HepG2 (cell line): ENCODE measurements at regions not wholly inside any gene's neighbourhood (a gene's known extent, or its start where the extent isn't known, plus 50 kb on each side); places are given as distances from the start of the nearest gene placed in this dataset.

ENCODE experiments used
- CC2D1A ChIP-seq: sonication (generic); formaldehyde crosslinking; IDR thresholded peaks from 2 replicates; pipeline ENCODE4 v1.8.1; 2023; ENCODE audit warnings: mild to moderate bottlenecking, missing genetic modification reagents
- CENPX ChIP-seq: sonication (generic); formaldehyde crosslinking; IDR thresholded peaks from 2 replicates; pipeline ENCODE4 v1.9.0; 2021; ENCODE audit warnings: mild to moderate bottlenecking, missing genetic modification reagents, moderate library complexity
- HDAC1 ChIP-seq: sonication (generic); formaldehyde crosslinking; IDR thresholded peaks from 2 replicates; pipeline ENCODE4 v1.5.1; 2020; ENCODE audit warnings: mild to moderate bottlenecking, missing genetic modification reagents
- HHEX ChIP-seq: IDR thresholded peaks from 2 replicates; pipeline ENCODE4 v1.6.1; 2016; ENCODE audit warnings: control low read depth
- KLF9 ChIP-seq: IDR thresholded peaks from 2 replicates; pipeline ENCODE4 v1.6.1; 2016; ENCODE audit warnings: low read depth
- MEF2D ChIP-seq: sonication (generic); formaldehyde crosslinking; IDR thresholded peaks from 2 replicates; pipeline ENCODE4 v1.5.1; 2020; ENCODE audit warnings: mild to moderate bottlenecking, missing genetic modification reagents
- NCOA2 ChIP-seq: sonication (generic); formaldehyde crosslinking; IDR thresholded peaks from 2 replicates; pipeline ENCODE4 v1.8.0; 2022; ENCODE audit warnings: inconsistent platforms
- NR2F1 ChIP-seq, 2 experiments: fragments of 450-650 bp in 1 of 2; formaldehyde crosslinking in 1 of 2; IDR thresholded peaks; 2 replicates each; pipeline versions ENCODE4 v1.5.0 to v1.6.1; 2016 to 2020; ENCODE audit warnings: mild to moderate bottlenecking in 1 of 2, missing compliant biosample characterization in 1 of 2, missing genetic modification reagents in 1 of 2, moderate library complexity in 1 of 2
- RAD51 ChIP-seq: fragments of 450-650 bp; IDR thresholded peaks from 2 replicates; pipeline ENCODE4 v1.6.1; 2016; ENCODE audit warnings: borderline replicate concordance
- TBX3 ChIP-seq: fragments of 450-650 bp; IDR thresholded peaks from 2 replicates; pipeline ENCODE4 v1.6.1; 2017; ENCODE audit warnings: antibody characterized with exemption, mild to moderate bottlenecking, inconsistent platforms, borderline replicate concordance
- ZFY ChIP-seq: sonication (generic); formaldehyde crosslinking; IDR thresholded peaks from 2 replicates; pipeline ENCODE4 v1.4.0; 2020; ENCODE audit warnings: missing genetic modification reagents
- ZNF282 ChIP-seq: fragments of 450-650 bp; IDR thresholded peaks from 2 replicates; pipeline ENCODE4 v1.6.1; 2018; ENCODE audit not compliant: partially characterized antibody
- ZNF446 ChIP-seq: sonication (generic); formaldehyde crosslinking; IDR thresholded peaks from 2 replicates; pipeline ENCODE4 v1.5.0; 2020; ENCODE audit warnings: mild to moderate bottlenecking, missing genetic modification reagents
- ZNF782 ChIP-seq: sonication (generic); formaldehyde crosslinking; IDR thresholded peaks from 2 replicates; pipeline ENCODE4 v1.4.0; 2020; ENCODE audit warnings: missing genetic modification reagents, mild to moderate bottlenecking, borderline replicate concordance
- ZSCAN25 ChIP-seq: sonication (generic); formaldehyde crosslinking; IDR thresholded peaks from 2 replicates; pipeline ENCODE4 v1.8.0; 2022; ENCODE audit warnings: mild to moderate bottlenecking, missing genetic modification reagents
- ZSCAN31 ChIP-seq: sonication (generic); formaldehyde crosslinking; IDR thresholded peaks from 2 replicates; pipeline ENCODE4 v1.5.0; 2020; ENCODE audit warnings: low read depth, mild to moderate bottlenecking, missing genetic modification reagents
- TF ChIP-seq, protein P1 (sequence below): sonication (generic); formaldehyde crosslinking; IDR thresholded peaks from 2 replicates; pipeline ENCODE4 v1.8.1; 2023; ENCODE audit warnings: mild to moderate bottlenecking, missing genetic modification reagents
- TF ChIP-seq, protein P2 (sequence below): IDR thresholded peaks from 2 replicates; pipeline ENCODE4 v1.6.1; 2018; ENCODE audit warnings: missing genetic modification reagents, mild to moderate bottlenecking, missing compliant biosample characterization
- TF ChIP-seq, protein P3 (sequence below): sonication (generic); formaldehyde crosslinking; IDR thresholded peaks from 2 replicates; pipeline ENCODE4 v1.5.0; 2020; ENCODE audit warnings: missing genetic modification reagents
- TF ChIP-seq, protein P4 (sequence below): sonication (generic); formaldehyde crosslinking; IDR thresholded peaks from 2 replicates; pipeline ENCODE4 v1.4.0; 2020; ENCODE audit warnings: missing genetic modification reagents; ENCODE audit errors: not compliant biosample characterization
- TF ChIP-seq, protein P5 (sequence below): sonication (generic); formaldehyde crosslinking; IDR thresholded peaks from 2 replicates; pipeline ENCODE4 v1.4.0; 2020; ENCODE audit warnings: missing genetic modification reagents, low read depth, mild to moderate bottlenecking, borderline replicate concordance
- TF ChIP-seq, protein P6 (sequence below), 2 experiments: sonication (generic) in 1 of 2; formaldehyde crosslinking in 1 of 2; IDR thresholded peaks; 2 replicates each; pipeline versions ENCODE4 v1.4.0 to v1.6.1; 2018 to 2020; ENCODE audit warnings: missing genetic modification reagents in 2 of 2, borderline replicate concordance in 1 of 2, low read depth in 1 of 2, mild to moderate bottlenecking in 1 of 2, missing biosample characterization in 1 of 2
- TF ChIP-seq, protein P7 (sequence below): sonication (generic); formaldehyde crosslinking; IDR thresholded peaks from 2 replicates; pipeline ENCODE4 v1.8.0; 2022; ENCODE audit warnings: missing genetic modification reagents, low read depth, mild to moderate bottlenecking, borderline replicate concordance

DNA sequence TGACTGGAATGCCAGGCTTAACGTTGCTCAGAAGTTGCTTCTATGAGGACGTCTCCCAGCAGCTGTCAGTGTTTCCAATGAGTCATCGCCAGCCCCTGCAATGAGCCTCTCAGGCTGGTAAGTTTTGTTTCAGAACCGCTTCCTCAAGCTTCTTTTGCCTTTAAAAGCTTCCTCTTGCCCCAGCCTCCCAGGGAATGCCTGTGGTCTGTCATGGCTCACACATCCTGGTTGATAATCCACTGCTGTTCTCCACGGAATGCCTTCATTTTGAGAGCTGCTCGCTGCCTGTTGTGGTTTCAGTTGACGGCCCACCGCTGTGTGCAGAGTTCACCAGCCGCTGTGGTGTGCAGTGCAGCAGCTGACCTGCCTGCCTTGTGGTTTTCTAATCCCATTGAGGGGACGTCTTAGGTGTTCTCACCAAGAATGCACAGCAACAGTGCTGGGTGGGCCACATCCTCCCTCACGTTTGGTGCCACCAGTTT lies 96.4 kb downstream of the RTP5 start (continued):
- TF ChIP-seq, protein P1, sequence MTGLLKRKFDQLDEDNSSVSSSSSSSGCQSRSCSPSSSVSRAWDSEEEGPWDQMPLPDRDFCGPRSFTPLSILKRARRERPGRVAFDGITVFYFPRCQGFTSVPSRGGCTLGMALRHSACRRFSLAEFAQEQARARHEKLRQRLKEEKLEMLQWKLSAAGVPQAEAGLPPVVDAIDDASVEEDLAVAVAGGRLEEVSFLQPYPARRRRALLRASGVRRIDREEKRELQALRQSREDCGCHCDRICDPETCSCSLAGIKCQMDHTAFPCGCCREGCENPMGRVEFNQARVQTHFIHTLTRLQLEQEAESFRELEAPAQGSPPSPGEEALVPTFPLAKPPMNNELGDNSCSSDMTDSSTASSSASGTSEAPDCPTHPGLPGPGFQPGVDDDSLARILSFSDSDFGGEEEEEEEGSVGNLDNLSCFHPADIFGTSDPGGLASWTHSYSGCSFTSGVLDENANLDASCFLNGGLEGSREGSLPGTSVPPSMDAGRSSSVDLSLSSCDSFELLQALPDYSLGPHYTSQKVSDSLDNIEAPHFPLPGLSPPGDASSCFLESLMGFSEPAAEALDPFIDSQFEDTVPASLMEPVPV (CRISPR knock-in tag) = no peak
- no peak for TF ChIP-seq KLF9 (CRISPR knock-in tag)
- TF ChIP-seq, protein P2, sequence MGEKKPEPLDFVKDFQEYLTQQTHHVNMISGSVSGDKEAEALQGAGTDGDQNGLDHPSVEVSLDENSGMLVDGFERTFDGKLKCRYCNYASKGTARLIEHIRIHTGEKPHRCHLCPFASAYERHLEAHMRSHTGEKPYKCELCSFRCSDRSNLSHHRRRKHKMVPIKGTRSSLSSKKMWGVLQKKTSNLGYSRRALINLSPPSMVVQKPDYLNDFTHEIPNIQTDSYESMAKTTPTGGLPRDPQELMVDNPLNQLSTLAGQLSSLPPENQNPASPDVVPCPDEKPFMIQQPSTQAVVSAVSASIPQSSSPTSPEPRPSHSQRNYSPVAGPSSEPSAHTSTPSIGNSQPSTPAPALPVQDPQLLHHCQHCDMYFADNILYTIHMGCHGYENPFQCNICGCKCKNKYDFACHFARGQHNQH = no peak
- TF ChIP-seq, protein P3, sequence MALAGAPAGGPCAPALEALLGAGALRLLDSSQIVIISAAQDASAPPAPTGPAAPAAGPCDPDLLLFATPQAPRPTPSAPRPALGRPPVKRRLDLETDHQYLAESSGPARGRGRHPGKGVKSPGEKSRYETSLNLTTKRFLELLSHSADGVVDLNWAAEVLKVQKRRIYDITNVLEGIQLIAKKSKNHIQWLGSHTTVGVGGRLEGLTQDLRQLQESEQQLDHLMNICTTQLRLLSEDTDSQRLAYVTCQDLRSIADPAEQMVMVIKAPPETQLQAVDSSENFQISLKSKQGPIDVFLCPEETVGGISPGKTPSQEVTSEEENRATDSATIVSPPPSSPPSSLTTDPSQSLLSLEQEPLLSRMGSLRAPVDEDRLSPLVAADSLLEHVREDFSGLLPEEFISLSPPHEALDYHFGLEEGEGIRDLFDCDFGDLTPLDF = no peak
- no peak for TF ChIP-seq ZSCAN25 (CRISPR knock-in tag)
- TF ChIP-seq, protein P4, sequence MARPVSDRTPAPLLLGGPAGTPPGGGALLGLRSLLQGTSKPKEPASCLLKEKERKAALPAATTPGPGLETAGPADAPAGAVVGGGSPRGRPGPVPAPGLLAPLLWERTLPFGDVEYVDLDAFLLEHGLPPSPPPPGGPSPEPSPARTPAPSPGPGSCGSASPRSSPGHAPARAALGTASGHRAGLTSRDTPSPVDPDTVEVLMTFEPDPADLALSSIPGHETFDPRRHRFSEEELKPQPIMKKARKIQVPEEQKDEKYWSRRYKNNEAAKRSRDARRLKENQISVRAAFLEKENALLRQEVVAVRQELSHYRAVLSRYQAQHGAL (CRISPR knock-in tag) = no peak
- TF ChIP-seq HDAC1 (CRISPR knock-in tag) = no peak
- TF ChIP-seq MEF2D (CRISPR knock-in tag) = peak; percentile 29; the same call in 1 of the 2 replicates
- TF ChIP-seq, protein P5, sequence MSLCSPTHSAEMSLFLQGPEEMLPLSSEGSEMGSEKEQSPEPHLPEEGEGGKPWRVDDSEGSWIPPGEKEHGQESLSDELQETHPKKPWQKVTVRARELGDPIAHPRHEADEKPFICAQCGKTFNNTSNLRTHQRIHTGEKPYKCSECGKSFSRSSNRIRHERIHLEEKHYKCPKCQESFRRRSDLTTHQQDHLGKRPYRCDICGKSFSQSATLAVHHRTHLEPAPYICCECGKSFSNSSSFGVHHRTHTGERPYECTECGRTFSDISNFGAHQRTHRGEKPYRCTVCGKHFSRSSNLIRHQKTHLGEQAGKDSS = no peak; the same call in 1 of the 2 replicates
- TF ChIP-seq TBX3 = no peak
- no peak for TF ChIP-seq CC2D1A (CRISPR knock-in tag)
- no peak for TF ChIP-seq ZNF782 (CRISPR knock-in tag)
- TF ChIP-seq ZSCAN31 (CRISPR knock-in tag) = no peak
- TF ChIP-seq, protein P6, sequence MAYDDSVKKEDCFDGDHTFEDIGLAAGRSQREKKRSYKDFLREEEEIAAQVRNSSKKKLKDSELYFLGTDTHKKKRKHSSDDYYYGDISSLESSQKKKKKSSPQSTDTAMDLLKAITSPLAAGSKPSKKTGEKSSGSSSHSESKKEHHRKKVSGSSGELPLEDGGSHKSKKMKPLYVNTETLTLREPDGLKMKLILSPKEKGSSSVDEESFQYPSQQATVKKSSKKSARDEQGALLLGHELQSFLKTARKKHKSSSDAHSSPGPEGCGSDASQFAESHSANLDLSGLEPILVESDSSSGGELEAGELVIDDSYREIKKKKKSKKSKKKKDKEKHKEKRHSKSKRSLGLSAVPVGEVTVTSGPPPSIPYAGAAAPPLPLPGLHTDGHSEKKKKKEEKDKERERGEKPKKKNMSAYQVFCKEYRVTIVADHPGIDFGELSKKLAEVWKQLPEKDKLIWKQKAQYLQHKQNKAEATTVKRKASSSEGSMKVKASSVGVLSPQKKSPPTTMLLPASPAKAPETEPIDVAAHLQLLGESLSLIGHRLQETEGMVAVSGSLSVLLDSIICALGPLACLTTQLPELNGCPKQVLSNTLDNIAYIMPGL (CRISPR knock-in tag; IDR thresholded peaks at IDR 0.05; ENCODE audit: borderline replicate concordance in 1 of 2, low read depth in 1 of 2) = no peak
- TF ChIP-seq ZNF282 = no peak
- TF ChIP-seq NR2F1 (CRISPR knock-in tag; IDR thresholded peaks at IDR 0.05) = no peak
- no peak for TF ChIP-seq RAD51
- TF ChIP-seq CENPX (CRISPR knock-in tag) = no peak
- no peak for TF ChIP-seq ZFY (CRISPR knock-in tag)
- TF ChIP-seq, protein P7, sequence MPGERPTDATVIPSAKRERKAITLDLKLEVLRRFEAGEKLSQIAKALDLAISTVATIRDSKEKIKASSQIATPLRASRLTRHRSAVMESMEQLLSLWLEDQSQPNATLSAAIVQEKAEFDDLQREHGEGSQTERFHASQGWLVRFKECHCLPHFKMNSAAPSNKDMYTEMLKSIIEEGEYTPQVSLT (CRISPR knock-in tag) = no peak
- no peak for TF ChIP-seq ZNF446
- no peak for TF ChIP-seq HHEX (CRISPR knock-in tag)
- 0 out of 2 replicates have a peak, but pooled peaks have one; percentile 12 for TF ChIP-seq NCOA2 (CRISPR knock-in tag)
